SH-SY5Y (cell line): ENCODE measurements at regions not wholly inside any gene's neighbourhood (a gene's known extent, or its start where the extent isn't known, plus 50 kb on each side); places are given as distances from the start of the nearest gene placed in this dataset.

ENCODE experiments used
- GATA2 ChIP-seq: IDR thresholded peaks from 2 replicates; pipeline ENCODE4 v1.6.1; 2011; ENCODE audit warnings: mild to moderate bottlenecking, low read depth, low read length
- GATA3 ChIP-seq: IDR thresholded peaks from 2 replicates; pipeline ENCODE4 v1.6.1; 2011; ENCODE audit warnings: low read depth, mild to moderate bottlenecking, low read length, moderate library complexity

- TF ChIP-seq GATA3 (no peak), GATA2 (no peak)
These were observed 184.4 kb downstream of the LYPLAL1 start for GRCh38 chr1:219358080-219358479.

GRCh38 chr1:219354962-219355361 lies 181.3 kb downstream of the LYPLAL1 start:
- no peak for TF ChIP-seq GATA3
- no peak for TF ChIP-seq GATA2

- no peak for TF ChIP-seq GATA3
- no peak for TF ChIP-seq GATA2
These were observed 179.4 kb downstream of the LYPLAL1 start for GRCh38 chr1:219352961-219353651.

- TF ChIP-seq GATA3 (no peak), GATA2 (no peak)
These were observed 176.7 kb downstream of the LYPLAL1 start for GRCh38 chr1:219350172-219350931.

- TF ChIP-seq GATA2: no peak
- TF ChIP-seq GATA3: no peak
These were observed 174.3 kb downstream of the LYPLAL1 start for GRCh38 chr1:219347921-219348391.

- TF ChIP-seq GATA2: no peak
These were observed 173.7 kb downstream of the LYPLAL1 start for GRCh38 chr1:219347376-219347775.

GRCh38 chr1:219345953-219346352 lies 172.3 kb downstream of the LYPLAL1 start:
- no peak for TF ChIP-seq GATA3
- no peak for TF ChIP-seq GATA2

GRCh38 chr1:219342836-219343235 lies 169.2 kb downstream of the LYPLAL1 start:
- TF ChIP-seq GATA3: no peak
- TF ChIP-seq GATA2: no peak

- TF ChIP-seq GATA2: no peak
- no peak for TF ChIP-seq GATA3
These were observed 167.1 kb downstream of the LYPLAL1 start for GRCh38 chr1:219340796-219341195.

GRCh38 chr1:219339466-219339865 lies 165.8 kb downstream of the LYPLAL1 start:
- TF ChIP-seq GATA3 (no peak), GATA2 (no peak)

- TF ChIP-seq GATA3 (no peak), GATA2 (no peak)
These were observed 163.9 kb downstream of the LYPLAL1 start for GRCh38 chr1:219337588-219337987.

- TF ChIP-seq GATA2 (no peak), GATA3 (no peak)
These were observed 159.9 kb downstream of the LYPLAL1 start for GRCh38 chr1:219333626-219334025.

GRCh38 chr1:219331424-219331823 lies 157.7 kb downstream of the LYPLAL1 start:
- TF ChIP-seq GATA3 (no peak), GATA2 (no peak)

- TF ChIP-seq GATA2 (no peak), GATA3 (no peak)
These were observed 157.0 kb downstream of the LYPLAL1 start for GRCh38 chr1:219330669-219331068.

- no peak for TF ChIP-seq GATA2
These were observed 156.3 kb downstream of the LYPLAL1 start for GRCh38 chr1:219330001-219330400.

GRCh38 chr1:219329578-219329977 lies 155.9 kb downstream of the LYPLAL1 start:
- TF ChIP-seq GATA3 (no peak), GATA2 (no peak)
